ENCODE measurements at regions not wholly inside any gene's neighbourhood (a gene's known extent, or its start where the extent isn't known, plus 50 kb on each side); places are given as distances from the start of the nearest gene placed in this dataset.

DNA sequence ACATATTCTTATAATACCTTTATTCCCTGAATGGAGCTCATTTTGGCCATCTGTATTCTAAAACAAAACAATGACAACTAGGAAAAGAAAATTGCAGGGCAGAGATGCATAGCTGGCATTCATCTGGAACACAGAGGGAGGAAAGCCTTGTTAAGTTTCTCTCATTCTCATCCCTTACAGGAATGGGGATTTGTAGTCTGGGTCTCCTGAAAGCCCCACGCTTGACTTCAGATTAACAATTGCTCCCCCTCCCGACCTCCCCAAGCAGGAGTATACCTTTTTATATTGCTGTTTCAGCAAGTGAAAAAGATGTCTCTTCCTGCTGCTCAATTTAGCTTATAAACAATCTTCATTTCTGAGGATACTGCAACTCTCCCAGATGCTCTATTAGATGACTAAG is 812.1 kb downstream of the EFNA5 start:
- Histone ChIP-seq H3T11ph (ENCODE audit: low read length) (no peak overlapping the region), H4K5ac (ENCODE audit: insufficient read length, low read depth, low read length) (no peak overlapping the region), H4K20me1 (ENCODE audit: control insufficient read depth, insufficient read depth, insufficient read length) (no peaks in the 10 kb centered on the region), H4K8ac (replicated peaks; ENCODE audit: insufficient read length, low read depth, low read length) (no peak overlapping the region), H2AFZ (ENCODE audit: low read length) (no peak overlapping the region), H3K23me2 (ENCODE audit: insufficient read length, low read depth, low read length, poor library complexity, severe bottlenecking) (no peaks in the 10 kb centered on the region), H3K9me3 (ENCODE audit: control insufficient read depth, low read depth, low read length) (no peaks in the 10 kb centered on the region), H3K27ac (ENCODE audit: insufficient read length, low read depth, low read length) (no peak overlapping the region), H3K18ac (ENCODE audit: insufficient read length, low read depth, low read length) (no peak overlapping the region), H3K23ac (ENCODE audit: insufficient read length, low read depth, low read length) (no peak overlapping the region), H2BK120ac (ENCODE audit: low read depth, low read length, poor library complexity, severe bottlenecking) (no peak overlapping the region), H3K4me2 (ENCODE audit: insufficient read depth, insufficient read length, low read length) (no peak overlapping the region), H4K91ac (ENCODE audit: insufficient read length, low read depth, low read length) (no peak overlapping the region), H2BK15ac (ENCODE audit: low read depth, low read length) (no peak overlapping the region), H3K79me2 (ENCODE audit: insufficient read depth, low read length) (no peaks in the 10 kb centered on the region), H3K79me1 (ENCODE audit: insufficient read depth, low read depth, low read length, poor library complexity, severe bottlenecking) (no peaks in the 10 kb centered on the region), H2BK20ac (ENCODE audit: low read depth, low read length, poor library complexity, severe bottlenecking) (no peak overlapping the region), H3K9ac (ENCODE audit: extremely low read depth, insufficient read length, low read length) (no peak overlapping the region), H3K56ac (ENCODE audit: insufficient read length, low read depth, low read length) (no peak overlapping the region), H2AK5ac (ENCODE audit: insufficient read length, low read length) (no peak overlapping the region), H3K14ac (ENCODE audit: insufficient read depth, low read length) (no peak overlapping the region), H3K4ac (ENCODE audit: low read depth, low read length) (no peak overlapping the region), H2BK5ac (ENCODE audit: insufficient read length, low read length) (no peak overlapping the region), H3K4me1 (ENCODE audit: insufficient read depth, low read length) (peaks cover 3% of the 10 kb centered on the region; the same call in 1 of the 2 replicates), H3K27me3 (ENCODE audit: insufficient read depth, low read length) (no peaks in the 10 kb centered on the region), H2BK12ac (ENCODE audit: insufficient read length, low read depth, low read length) (no peak overlapping the region)
- Mint-ChIP-seq H3K36me3 (ENCODE audit: insufficient read depth in 1 of 3, low read depth in 3 of 3) (peaks cover 0 to 18% (median 14%) of the 10 kb centered on the region in 3 experiments; a peak in 5 of 7 replicates), H3K4me3 (no peak overlapping the region), H3K4me1 (peaks cover 2 to 6% of the 10 kb centered on the region in 2 experiments; a peak in 2 of 4 replicates), H3K9me3 (peaks cover 4 to 8% of the 10 kb centered on the region in 2 experiments; a peak in 2 of 5 replicates), H3K27me3 (ENCODE audit: low read depth) (no peaks in the 10 kb centered on the region), H3K27ac (no peak overlapping the region)
- no peak for DNase-seq
- TF ChIP-seq, protein P1, sequence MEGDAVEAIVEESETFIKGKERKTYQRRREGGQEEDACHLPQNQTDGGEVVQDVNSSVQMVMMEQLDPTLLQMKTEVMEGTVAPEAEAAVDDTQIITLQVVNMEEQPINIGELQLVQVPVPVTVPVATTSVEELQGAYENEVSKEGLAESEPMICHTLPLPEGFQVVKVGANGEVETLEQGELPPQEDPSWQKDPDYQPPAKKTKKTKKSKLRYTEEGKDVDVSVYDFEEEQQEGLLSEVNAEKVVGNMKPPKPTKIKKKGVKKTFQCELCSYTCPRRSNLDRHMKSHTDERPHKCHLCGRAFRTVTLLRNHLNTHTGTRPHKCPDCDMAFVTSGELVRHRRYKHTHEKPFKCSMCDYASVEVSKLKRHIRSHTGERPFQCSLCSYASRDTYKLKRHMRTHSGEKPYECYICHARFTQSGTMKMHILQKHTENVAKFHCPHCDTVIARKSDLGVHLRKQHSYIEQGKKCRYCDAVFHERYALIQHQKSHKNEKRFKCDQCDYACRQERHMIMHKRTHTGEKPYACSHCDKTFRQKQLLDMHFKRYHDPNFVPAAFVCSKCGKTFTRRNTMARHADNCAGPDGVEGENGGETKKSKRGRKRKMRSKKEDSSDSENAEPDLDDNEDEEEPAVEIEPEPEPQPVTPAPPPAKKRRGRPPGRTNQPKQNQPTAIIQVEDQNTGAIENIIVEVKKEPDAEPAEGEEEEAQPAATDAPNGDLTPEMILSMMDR (conservative IDR thresholded peaks at IDR 0.05): no peak
- no CpG with 5 or more reads among the region's 2 CpGs for WGBS (ENCODE audit: extremely low coverage, insufficient read length, low lambda C conversion rate)
